IMR-90 (cell line): ENCODE measurements at regions not wholly inside any gene's neighbourhood (a gene's known extent, or its start where the extent isn't known, plus 50 kb on each side); places are given as distances from the start of the nearest gene placed in this dataset.

ENCODE experiments used
- CEBPB ChIP-seq: IDR thresholded peaks from 2 replicates; pipeline ENCODE4 v1.6.1; 2012; ENCODE audit warnings: low read depth, low read length, improper control_type of control experiment
- CHD1 ChIP-seq: IDR thresholded peaks from 2 replicates; pipeline ENCODE4 v1.6.1; 2012; ENCODE audit warnings: low read depth, low read length, improper control_type of control experiment
- ELK1 ChIP-seq: fragments of 150-350 bp; IDR thresholded peaks from 2 replicates; pipeline ENCODE4 v1.6.1; 2016; ENCODE audit warnings: low read depth, mild to moderate bottlenecking, low read length, moderate library complexity, borderline replicate concordance
- FOS ChIP-seq: fragments of 150-350 bp; IDR thresholded peaks from 2 replicates; pipeline ENCODE4 v1.6.1; 2016; ENCODE audit warnings: low read depth, low read length
- MXI1 ChIP-seq: IDR thresholded peaks from 2 replicates; pipeline ENCODE4 v1.6.1; 2012; ENCODE audit warnings: low read depth, mild to moderate bottlenecking, low read length, moderate library complexity, borderline replicate concordance
- POLR2A ChIP-seq: IDR thresholded peaks from 2 replicates; pipeline ENCODE4 v1.6.1; 2012; ENCODE audit warnings: mild to moderate bottlenecking, low read depth, low read length
- RAD21 ChIP-seq: IDR thresholded peaks from 2 replicates; pipeline ENCODE4 v1.6.1; 2012; ENCODE audit warnings: low read length, improper control_type of control experiment
- RCOR1 ChIP-seq: IDR thresholded peaks from 2 replicates; pipeline ENCODE4 v1.6.1; 2012; ENCODE audit warnings: mild to moderate bottlenecking, low read length, improper control_type of control experiment; ENCODE audit not compliant: insufficient replicate concordance
- RFX5 ChIP-seq: IDR thresholded peaks from 2 replicates; pipeline ENCODE4 v1.8.0; 2012; ENCODE audit warnings: low read depth, mild to moderate bottlenecking, low read length, moderate library complexity
- SMC3 ChIP-seq: fragments of 150-350 bp; IDR thresholded peaks from 2 replicates; pipeline ENCODE4 v1.6.1; 2016; ENCODE audit warnings: low read depth, mild to moderate bottlenecking, antibody characterized with exemption, low read length, moderate library complexity
- TF ChIP-seq, protein P1 (sequence below): conservative IDR thresholded peaks from 2 replicates; pipeline ENCODE4 v1.5.1; 2012; ENCODE audit warnings: mild to moderate bottlenecking, low read depth, low read length, improper control_type of control experiment
- TF ChIP-seq, protein P2 (sequence below): fragments of 150-350 bp; IDR thresholded peaks from 2 replicates; pipeline ENCODE4 v1.6.1; 2017; ENCODE audit warnings: mild to moderate bottlenecking, antibody characterized with exemption, low read length, low read depth

DNA sequence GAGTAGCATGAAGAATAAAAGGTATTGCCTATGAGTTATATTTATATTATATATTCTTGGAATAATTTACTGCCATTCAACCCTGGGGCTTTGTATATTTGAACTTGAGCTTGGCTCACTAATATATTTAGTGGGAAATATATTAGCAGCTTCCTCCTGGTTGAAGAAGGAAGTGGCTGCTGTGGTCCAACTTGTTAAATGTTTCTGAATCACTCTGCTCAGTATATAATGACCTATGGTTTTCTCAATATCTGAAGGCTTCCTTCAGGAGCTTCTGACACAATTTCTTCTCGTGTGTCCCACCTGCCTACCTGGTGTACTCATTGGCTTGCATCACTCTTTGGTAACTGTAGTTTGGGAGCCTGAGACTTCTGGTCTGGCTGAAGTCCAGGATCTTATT is 646.4 kb downstream of the TBC1D4 start:
- TF ChIP-seq MXI1 (no peak), POLR2A (no peak), RFX5 (no peak), ELK1 (no peak), CHD1 (no peak), CEBPB (no peak), RCOR1 (no peak), SMC3 (no peak), FOS (no peak), RAD21 (no peak)
- TF ChIP-seq, protein P1, sequence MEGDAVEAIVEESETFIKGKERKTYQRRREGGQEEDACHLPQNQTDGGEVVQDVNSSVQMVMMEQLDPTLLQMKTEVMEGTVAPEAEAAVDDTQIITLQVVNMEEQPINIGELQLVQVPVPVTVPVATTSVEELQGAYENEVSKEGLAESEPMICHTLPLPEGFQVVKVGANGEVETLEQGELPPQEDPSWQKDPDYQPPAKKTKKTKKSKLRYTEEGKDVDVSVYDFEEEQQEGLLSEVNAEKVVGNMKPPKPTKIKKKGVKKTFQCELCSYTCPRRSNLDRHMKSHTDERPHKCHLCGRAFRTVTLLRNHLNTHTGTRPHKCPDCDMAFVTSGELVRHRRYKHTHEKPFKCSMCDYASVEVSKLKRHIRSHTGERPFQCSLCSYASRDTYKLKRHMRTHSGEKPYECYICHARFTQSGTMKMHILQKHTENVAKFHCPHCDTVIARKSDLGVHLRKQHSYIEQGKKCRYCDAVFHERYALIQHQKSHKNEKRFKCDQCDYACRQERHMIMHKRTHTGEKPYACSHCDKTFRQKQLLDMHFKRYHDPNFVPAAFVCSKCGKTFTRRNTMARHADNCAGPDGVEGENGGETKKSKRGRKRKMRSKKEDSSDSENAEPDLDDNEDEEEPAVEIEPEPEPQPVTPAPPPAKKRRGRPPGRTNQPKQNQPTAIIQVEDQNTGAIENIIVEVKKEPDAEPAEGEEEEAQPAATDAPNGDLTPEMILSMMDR = no peak
- TF ChIP-seq, protein P2, sequence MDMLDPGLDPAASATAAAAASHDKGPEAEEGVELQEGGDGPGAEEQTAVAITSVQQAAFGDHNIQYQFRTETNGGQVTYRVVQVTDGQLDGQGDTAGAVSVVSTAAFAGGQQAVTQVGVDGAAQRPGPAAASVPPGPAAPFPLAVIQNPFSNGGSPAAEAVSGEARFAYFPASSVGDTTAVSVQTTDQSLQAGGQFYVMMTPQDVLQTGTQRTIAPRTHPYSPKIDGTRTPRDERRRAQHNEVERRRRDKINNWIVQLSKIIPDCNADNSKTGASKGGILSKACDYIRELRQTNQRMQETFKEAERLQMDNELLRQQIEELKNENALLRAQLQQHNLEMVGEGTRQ = no peak
